Esophagus muscularis mucosa (tissue), 4 donors: ENCODE measurements at regions not wholly inside any gene's neighbourhood (a gene's known extent, or its start where the extent isn't known, plus 50 kb on each side); places are given as distances from the start of the nearest gene placed in this dataset.

Experiments used
- CTCF ChIP-seq, 3 experiments: fragments of 200-600 bp in 2 of 3; fragments of 450-650 bp in 1 of 3; sonication (generic) in 2 of 3; IDR thresholded peaks; one replicate each; pipeline ENCODE4 v1.5.1; 2017 to 2019; ENCODE audit warnings: antibody characterized with exemption in 3 of 3, mild to moderate bottlenecking in 2 of 3, moderate library complexity in 1 of 3
- EP300 ChIP-seq: sonication (generic); formaldehyde crosslinking; IDR thresholded peaks from one replicate; pipeline ENCODE4 v1.6.1; 2017; ENCODE audit warnings: antibody characterized with exemption
- POLR2A ChIP-seq: fragments of 450-650 bp; IDR thresholded peaks from one replicate; pipeline ENCODE4 v1.6.1; 2017; ENCODE audit warnings: antibody characterized with exemption, moderate library complexity, mild to moderate bottlenecking, low read depth
- POLR2AphosphoS5 ChIP-seq, 2 donors: sonication (generic); formaldehyde crosslinking; IDR thresholded peaks; one replicate each; pipeline ENCODE4 v1.6.1; 2017; ENCODE audit warnings: antibody characterized with exemption in 2 of 2

- TF ChIP-seq CTCF (IDR thresholded peaks at IDR 0.05) (no peak), POLR2A (no peak), EP300 (no peak), POLR2AphosphoS5 (IDR thresholded peaks at IDR 0.05) (no peak)
Observed at GRCh38 chrX:136975684-136976470, 57.9 kb downstream of the GPR101 start.
